K562 (cell line): ENCODE measurements at regions not wholly inside any gene's neighbourhood (a gene's known extent, or its start where the extent isn't known, plus 50 kb on each side); places are given as distances from the start of the nearest gene placed in this dataset.

Source experiments
- ATAC-seq: fragments of 200-7000 bp; cut with Tn5 transposase; 3 replicates; pipeline ENCODE4 v1.9.1; 2020; ENCODE audit warnings: moderate library complexity
- BruUV-seq: library from RNA; stranded (reverse); fragments of 400-500 nt; replicated peaks from 2 replicates; lab custom pipeline; 2021; lab: Mats Ljungman, UMichigan
- CTCF ChIA-PET: fragments of 300-600 bp; formaldehyde crosslinking; extraction: SDS; loops from one replicate; lab custom pipeline; 2021; ENCODE audit warnings: low intra/inter-chr PET ratio; lab: Yijun Ruan, JAX
- POLR2A ChIA-PET: fragments of 300-600, 350-650 bp; sonication (Branson Sonifier 250); formaldehyde crosslinking; extraction: SDS; loops from one replicate; lab custom pipeline; 2021; ENCODE audit warnings: antibody characterized with exemption, inconsistent platforms; lab: Yijun Ruan, JAX
- DNase-seq, 4 experiments: peaks; one replicate each; pipeline versions ENCODE4 v3.0.0 to v3.0.0-alpha.2; 2011 to 2018; ENCODE audit warnings: low spot score in 3 of 4, mixed read lengths in 3 of 4; ENCODE audit errors: extremely low read depth in 1 of 4
- FAIRE-seq: peaks from 2 replicates; lab custom pipeline; 2011; peaks lifted over from hg19 to GRCh38; lab: Jason Lieb, UNC
- H2AFZ ChIP-seq: 2 replicates; pipeline ENCODE4 v1.6.0; 2011; ENCODE audit warnings: low read depth, low read length, control low read depth, inconsistent platforms
- H3K27ac ChIP-seq: fragments of 200-600 bp; 3 replicates; pipeline ENCODE4 v1.8.0; 2011; ENCODE audit warnings: low read depth, mild to moderate bottlenecking, control low read depth, inconsistent platforms, low read length, moderate library complexity, mixed read lengths; ENCODE audit errors: extremely low read depth
- H3K27me3 ChIP-seq, 2 experiments: fragments of 300-600 bp in 1 of 2; 2 replicates in 1 of 2; 3 replicates in 1 of 2; pipeline versions ENCODE4 v1.6.0 to v1.8.0; 2011; ENCODE audit warnings: inconsistent platforms in 2 of 2, low read length in 2 of 2, mild to moderate bottlenecking in 1 of 2, mixed read lengths in 1 of 2, moderate library complexity in 1 of 2; ENCODE audit not compliant: control insufficient read depth in 2 of 2, insufficient read depth in 2 of 2
- H3K36me3 ChIP-seq: fragments of 300-600 bp; 3 replicates; pipeline ENCODE4 v1.8.0; 2011; ENCODE audit warnings: mild to moderate bottlenecking, low read length, inconsistent platforms; ENCODE audit not compliant: control insufficient read depth, insufficient read depth
- H3K4me1 ChIP-seq, 2 experiments: fragments of 200-600 bp in 1 of 2; replicated peaks in 1 of 2; 2 replicates in 1 of 2; 3 replicates in 1 of 2; pipeline versions ENCODE4 v1.5.1 to v1.8.0; 2011; ENCODE audit warnings: inconsistent platforms in 2 of 2, low read length in 2 of 2, mild to moderate bottlenecking in 1 of 2, mixed read lengths in 1 of 2, moderate library complexity in 1 of 2; ENCODE audit not compliant: control insufficient read depth in 2 of 2, insufficient read depth in 2 of 2
- H3K4me2 ChIP-seq: 2 replicates; pipeline ENCODE4 v1.6.1; 2011; ENCODE audit warnings: low read length, control low read depth, inconsistent platforms, mixed read lengths; ENCODE audit not compliant: insufficient read depth
- H3K4me3 ChIP-seq: fragments of 200-600 bp; sonication (generic), shearing (Covaris generic); 2 replicates; pipeline ENCODE4 v1.5.1; 2016; ENCODE audit warnings: control low read depth, inconsistent platforms
- H3K79me2 ChIP-seq: fragments of 200-600 bp; 3 replicates; pipeline ENCODE4 v1.8.0; 2011; ENCODE audit warnings: low read length, inconsistent platforms; ENCODE audit not compliant: control insufficient read depth, insufficient read depth
- H3K9ac ChIP-seq, 2 experiments: 2 replicates each; pipeline versions ENCODE4 v1.6.0 to v1.6.1; 2011; ENCODE audit warnings: low read depth in 2 of 2, low read length in 2 of 2, control low read depth in 1 of 2, inconsistent platforms in 1 of 2, mild to moderate bottlenecking in 1 of 2, mixed read lengths in 1 of 2; ENCODE audit not compliant: insufficient read depth in 1 of 2
- H3K9me1 ChIP-seq: one replicate; pipeline ENCODE4 v1.6.0; 2011; ENCODE audit warnings: inconsistent platforms, mild to moderate bottlenecking, low read length, moderate library complexity; ENCODE audit not compliant: control insufficient read depth, insufficient read depth
- H3K9me3 ChIP-seq: replicated peaks from 2 replicates; pipeline ENCODE4 v1.5.1; 2011; ENCODE audit warnings: low read depth, low read length, inconsistent platforms; ENCODE audit not compliant: control insufficient read depth, insufficient read depth
- H4K20me1 ChIP-seq: replicated peaks from 2 replicates; pipeline ENCODE4 v1.6.1; 2011; ENCODE audit warnings: low read length, inconsistent platforms, mixed read lengths; ENCODE audit not compliant: control insufficient read depth, insufficient read depth
- FOXK2 ChIP-seq, 2 experiments: fragments of 450-650 bp; IDR thresholded peaks in 1 of 2; conservative IDR thresholded peaks in 1 of 2; 2 replicates each; pipeline ENCODE4 v1.6.1; 2016; ENCODE audit warnings: low read depth in 2 of 2, mild to moderate bottlenecking in 1 of 2
- GTF2F1 ChIP-seq: IDR thresholded peaks from 2 replicates; pipeline ENCODE4 v1.6.1; 2011; ENCODE audit warnings: low read depth, low read length, improper control_type of control experiment
- ILK ChIP-seq: fragments of 450-650 bp; IDR thresholded peaks from 2 replicates; pipeline ENCODE4 v1.6.1; 2016; ENCODE audit warnings: missing genetic modification characterization, low read depth, mild to moderate bottlenecking, missing compliant biosample characterization, moderate library complexity, borderline replicate concordance
- MYNN ChIP-seq, 2 experiments: sonication (generic); formaldehyde crosslinking in 1 of 2; IDR thresholded peaks; 2 replicates each; pipeline versions ENCODE4 v1.5.0 to v1.6.1; 2016 to 2020; ENCODE audit warnings: antibody characterized with exemption in 1 of 2, missing genetic modification reagents in 1 of 2
- PHB2 ChIP-seq: fragments of 450-650 bp; IDR thresholded peaks from 2 replicates; pipeline ENCODE4 v1.6.1; 2017; ENCODE audit warnings: low read depth
- SFPQ ChIP-seq: fragments of 200-400 bp; formaldehyde crosslinking; IDR thresholded peaks from 2 replicates; pipeline ENCODE4 v1.6.1; 2017; ENCODE audit warnings: mild to moderate bottlenecking, low read depth, low read length, moderate library complexity
- SLC30A9 ChIP-seq: fragments of 250-450 bp; sonication (Bioruptor Pico); IDR thresholded peaks from 2 replicates; pipeline ENCODE4 v1.8.0; 2022; ENCODE audit warnings: mild to moderate bottlenecking, moderate library complexity
- ZKSCAN8 ChIP-seq: fragments of 200-800 bp; sonication (Bioruptor generic); IDR thresholded peaks from 2 replicates; pipeline ENCODE4 v1.6.1; 2016; ENCODE audit warnings: missing genetic modification characterization, missing compliant biosample characterization
- ZNF740 ChIP-seq, 3 experiments: fragments of 200-800 bp in 1 of 3; sonication (Bioruptor generic) in 1 of 3; sonication (generic) in 1 of 3; formaldehyde crosslinking in 1 of 3; IDR thresholded peaks; 2 replicates each; pipeline versions ENCODE4 v1.6.1 to v1.8.0; 2016 to 2022; ENCODE audit warnings: mild to moderate bottlenecking in 2 of 3, missing compliant biosample characterization in 2 of 3, missing genetic modification characterization in 2 of 3, missing genetic modification reagents in 1 of 3
- whole genome bisulfite sequencing: fragments of 100-300 bp; shearing (Covaris generic); methylation state at CpG from one replicate; pipeline ENCODE4 v1.1.6; 2016; ENCODE audit warnings: low coverage, mixed read lengths; ENCODE audit not compliant: insufficient coverage; ENCODE audit errors: missing lambda C conversion rate; 5-methylcytosine and 5-hydroxymethylcytosine counted together
- in situ Hi-C: fragments of 300-500 bp; cut with MboI; formaldehyde crosslinking; loops from 4 replicates; pipeline ENCODE4 v1.15.0; 2018; ENCODE audit warnings: inconsistent platforms, mixed read lengths
- intact Hi-C: fragments of 100-400 bp; cut with micrococcal nuclease; formaldehyde crosslinking; loops from 2 replicates; pipeline ENCODE4 v1.14.2; 2022

GRCh38 chr17:72387487-72387886 is 266.7 kb downstream of the SOX9 start (continued):
- TF ChIP-seq SFPQ (no peak), ILK (tag) (no peak), FOXK2 (conservative IDR thresholded peaks at IDR 0.05 in 1 of 2, IDR thresholded peaks at IDR 0.05 in 1 of 2; ENCODE audit: low read depth in 2 of 2) (no peak), SLC30A9 (CRISPR knock-in tag) (no peak), MYNN (IDR thresholded peaks at IDR 0.05) (no peak), MYNN (CRISPR knock-in tag; IDR thresholded peaks at IDR 0.05) (no peak), PHB2 (no peak)

GRCh38 chr17:72387969-72388368 is 267.1 kb downstream of the SOX9 start:
- POLR2A ChIA-PET = interaction anchor here (0.6 kb wide), 1 partner anchor 50 kb away, joined by 3 read pairs; no protein-coding TSS in a partner anchor
- FAIRE-seq (no peak), ATAC-seq (no peak), DNase-seq (no peak)
- no peaks in the 10 kb centered on the region for H3K9me3 ChIP-seq
- H3K9me1 ChIP-seq = no peaks in the 10 kb centered on the region
- BruUV-seq = no TSS peak
- TF ChIP-seq GTF2F1 (no peak), ZKSCAN8 (CRISPR knock-in tag) (no peak), ZNF740 (CRISPR knock-in tag; IDR thresholded peaks at IDR 0.05) (no peak), ZNF740 (tag; IDR thresholded peaks at IDR 0.05) (no peak)
- intact Hi-C loops = no loop called here
- in situ Hi-C loops = no loop called here
- H3K4me3 ChIP-seq = no peak overlapping the region
- no peak overlapping the region for H3K4me2 ChIP-seq
- no peaks in the 10 kb centered on the region; a peak in 1 of 5 replicates for H3K27me3 ChIP-seq
- CTCF ChIA-PET = no interaction called here
- H3K9ac ChIP-seq = no peak overlapping the region
- no peak overlapping the region for H2AFZ ChIP-seq
- H3K4me1 ChIP-seq = no peaks in the 10 kb centered on the region
- no peaks in the 10 kb centered on the region for H3K36me3 ChIP-seq
- H4K20me1 ChIP-seq = no peaks in the 10 kb centered on the region
- no peak overlapping the region for H3K27ac ChIP-seq
- 0% methylated on average over 3 of the region's 3 CpGs for WGBS
- no peaks in the 10 kb centered on the region for H3K79me2 ChIP-seq
